ENCODE measurements at regions not wholly inside any gene's neighbourhood (a gene's known extent, or its start where the extent isn't known, plus 50 kb on each side); places are given as distances from the start of the nearest gene placed in this dataset.

GRCh38 chr7:156175003-156175402 is 362.7 kb upstream of the SHH start:
- H2AFZ ChIP-seq (ENCODE audit: low read depth, low read length): no peak overlapping the region
- H3K27me3 ChIP-seq (ENCODE audit: insufficient read depth, low read length): no peaks in the 10 kb centered on the region
- Mint-ChIP-seq H3K9me3 (ENCODE audit: unreplicated experiment) (peaks cover 2% of the 10 kb centered on the region), H3K4me1 (ENCODE audit: low read depth, unreplicated experiment) (no peaks in the 10 kb centered on the region), H3K36me3 (ENCODE audit: low read depth, unreplicated experiment) (peaks cover 2% of the 10 kb centered on the region), H3K27ac (ENCODE audit: unreplicated experiment) (no peak overlapping the region), H3K4me3 (ENCODE audit: unreplicated experiment) (no peak overlapping the region), H3K27me3 (ENCODE audit: low read depth, unreplicated experiment) (peaks cover 35% of the 10 kb centered on the region)
- TF ChIP-seq CTCF (IDR thresholded peaks at IDR 0.05; ENCODE audit: insufficient read depth, low read depth, low read length) (no peak), EZH2 (IDR thresholded peaks at IDR 0.05; ENCODE audit: insufficient read depth, low read length) (no peak)
- H4K20me1 ChIP-seq (ENCODE audit: insufficient read depth, low read length): no peaks in the 10 kb centered on the region
- no peak overlapping the region for H3K4me3 ChIP-seq (ENCODE audit: insufficient read depth, low read depth, low read length)
- H3K27ac ChIP-seq (ENCODE audit: low read depth, low read length): no peak overlapping the region
- no peaks in the 10 kb centered on the region for H3K79me2 ChIP-seq (ENCODE audit: insufficient read depth, low read length)
- DNase-seq (ENCODE audit: low read depth): no peak
- H3K9me3 ChIP-seq (ENCODE audit: insufficient read depth, low read depth, low read length): no peaks in the 10 kb centered on the region
- H3K4me2 ChIP-seq (ENCODE audit: low read length): no peak overlapping the region
- H3K4me1 ChIP-seq (ENCODE audit: insufficient read depth, low read length): no peaks in the 10 kb centered on the region
- FAIRE-seq: no peak
- H3K9ac ChIP-seq (ENCODE audit: low read length): no peak overlapping the region
- no peaks in the 10 kb centered on the region for H3K36me3 ChIP-seq (ENCODE audit: insufficient read depth, low read length)

GRCh38 chr7:156174428-156174827 is 362.2 kb upstream of the SHH start:
- FAIRE-seq: no peak
- no peak for DNase-seq (ENCODE audit: low read depth)
- peaks cover 2% of the 10 kb centered on the region for H3K9me3 Mint-ChIP-seq (ENCODE audit: unreplicated experiment)
- Histone ChIP-seq H3K4me3 (ENCODE audit: insufficient read depth, low read depth, low read length) (no peak overlapping the region), H3K36me3 (ENCODE audit: insufficient read depth, low read length) (no peaks in the 10 kb centered on the region), H3K4me2 (ENCODE audit: low read length) (no peak overlapping the region), H3K9me3 (ENCODE audit: insufficient read depth, low read depth, low read length) (no peaks in the 10 kb centered on the region), H3K79me2 (ENCODE audit: insufficient read depth, low read length) (no peaks in the 10 kb centered on the region), H2AFZ (ENCODE audit: low read depth, low read length) (no peak overlapping the region), H3K4me1 (ENCODE audit: insufficient read depth, low read length) (no peaks in the 10 kb centered on the region), H3K9ac (ENCODE audit: low read length) (no peak overlapping the region), H3K27me3 (ENCODE audit: insufficient read depth, low read length) (no peaks in the 10 kb centered on the region), H4K20me1 (ENCODE audit: insufficient read depth, low read length) (no peaks in the 10 kb centered on the region), H3K27ac (ENCODE audit: low read depth, low read length) (no peak overlapping the region)
- H3K27ac Mint-ChIP-seq (ENCODE audit: unreplicated experiment): no peak overlapping the region
- H3K36me3 Mint-ChIP-seq (ENCODE audit: low read depth, unreplicated experiment): peaks cover 2% of the 10 kb centered on the region
- no peak overlapping the region for H3K4me3 Mint-ChIP-seq (ENCODE audit: unreplicated experiment)
- peaks cover 33% of the 10 kb centered on the region for H3K27me3 Mint-ChIP-seq (ENCODE audit: low read depth, unreplicated experiment)
- TF ChIP-seq EZH2 (IDR thresholded peaks at IDR 0.05; ENCODE audit: insufficient read depth, low read length): no peak
- TF ChIP-seq CTCF (IDR thresholded peaks at IDR 0.05; ENCODE audit: insufficient read depth, low read depth, low read length): no peak
- no peaks in the 10 kb centered on the region for H3K4me1 Mint-ChIP-seq (ENCODE audit: low read depth, unreplicated experiment)

GRCh38 chr7:156173748-156174353 is 361.6 kb upstream of the SHH start:
- no peak overlapping the region for H3K27ac ChIP-seq (ENCODE audit: low read depth, low read length)
- no peaks in the 10 kb centered on the region for H4K20me1 ChIP-seq (ENCODE audit: insufficient read depth, low read length)
- H3K4me3 Mint-ChIP-seq (ENCODE audit: unreplicated experiment): no peak overlapping the region
- no peak for TF ChIP-seq CTCF (IDR thresholded peaks at IDR 0.05; ENCODE audit: insufficient read depth, low read depth, low read length)
- TF ChIP-seq EZH2 (IDR thresholded peaks at IDR 0.05; ENCODE audit: insufficient read depth, low read length): no peak
- H3K27me3 Mint-ChIP-seq (ENCODE audit: low read depth, unreplicated experiment): peaks cover 27% of the 10 kb centered on the region
- no peak overlapping the region for H3K4me2 ChIP-seq (ENCODE audit: low read length)
- no peak overlapping the region for H3K9ac ChIP-seq (ENCODE audit: low read length)
- no peaks in the 10 kb centered on the region for H3K36me3 ChIP-seq (ENCODE audit: insufficient read depth, low read length)
- DNase-seq (ENCODE audit: low read depth): no peak
- FAIRE-seq: no peak
- no peak overlapping the region for H3K27ac Mint-ChIP-seq (ENCODE audit: unreplicated experiment)
- no peaks in the 10 kb centered on the region for H3K4me1 ChIP-seq (ENCODE audit: insufficient read depth, low read length)
- no peaks in the 10 kb centered on the region for H3K27me3 ChIP-seq (ENCODE audit: insufficient read depth, low read length)
- H3K36me3 Mint-ChIP-seq (ENCODE audit: low read depth, unreplicated experiment): peaks cover 2% of the 10 kb centered on the region
- H3K4me1 Mint-ChIP-seq (ENCODE audit: low read depth, unreplicated experiment): no peaks in the 10 kb centered on the region
- no peaks in the 10 kb centered on the region for H3K9me3 ChIP-seq (ENCODE audit: insufficient read depth, low read depth, low read length)
- H3K4me3 ChIP-seq (ENCODE audit: insufficient read depth, low read depth, low read length): no peak overlapping the region
- no peak overlapping the region for H2AFZ ChIP-seq (ENCODE audit: low read depth, low read length)
- no peaks in the 10 kb centered on the region for H3K79me2 ChIP-seq (ENCODE audit: insufficient read depth, low read length)
- peaks cover 2% of the 10 kb centered on the region for H3K9me3 Mint-ChIP-seq (ENCODE audit: unreplicated experiment)
